Ishikawa (cell line): ENCODE measurements at regions not wholly inside any gene's neighbourhood (a gene's known extent, or its start where the extent isn't known, plus 50 kb on each side); places are given as distances from the start of the nearest gene placed in this dataset.

Experiments
- CEBPB ChIP-seq: IDR thresholded peaks from 2 replicates; pipeline ENCODE4 v1.6.1; 2012
- CREB1 ChIP-seq: IDR thresholded peaks from 2 replicates; pipeline ENCODE4 v1.6.1; 2012; ENCODE audit warnings: low read depth
- EGR1 ChIP-seq: IDR thresholded peaks from 2 replicates; pipeline ENCODE4 v1.6.1; 2012
- EP300 ChIP-seq: IDR thresholded peaks from 2 replicates; pipeline ENCODE4 v1.6.1; 2012; ENCODE audit warnings: borderline replicate concordance
- FOXM1 ChIP-seq: IDR thresholded peaks from 2 replicates; pipeline ENCODE4 v1.6.1; 2012; ENCODE audit warnings: low read depth, borderline replicate concordance
- NFIC ChIP-seq: IDR thresholded peaks from 2 replicates; pipeline ENCODE4 v1.6.1; 2012
- RAD21 ChIP-seq: IDR thresholded peaks from 2 replicates; pipeline ENCODE4 v1.6.1; 2012; ENCODE audit warnings: low read depth
- TAF1 ChIP-seq: IDR thresholded peaks from 2 replicates; pipeline ENCODE4 v1.6.1; 2012; ENCODE audit warnings: low read depth, mild to moderate bottlenecking
- TCF12 ChIP-seq: IDR thresholded peaks from 2 replicates; pipeline ENCODE4 v1.6.1; 2012; ENCODE audit warnings: low read depth
- TEAD4 ChIP-seq: IDR thresholded peaks from 2 replicates; pipeline ENCODE4 v1.6.1; 2012
- YY1 ChIP-seq: IDR thresholded peaks from 2 replicates; pipeline ENCODE4 v1.6.1; 2012; ENCODE audit warnings: low read depth
- ZBTB7A ChIP-seq: IDR thresholded peaks from 2 replicates; pipeline ENCODE4 v1.6.1; 2012; ENCODE audit warnings: low read depth
- TF ChIP-seq, protein P1 (sequence below): IDR thresholded peaks from 2 replicates; pipeline ENCODE4 v1.6.1; 2012; ENCODE audit warnings: low read depth, mild to moderate bottlenecking
- TF ChIP-seq, protein P2 (sequence below): IDR thresholded peaks from 2 replicates; pipeline ENCODE4 v1.6.1; 2012
- TF ChIP-seq, protein P3 (sequence below): IDR thresholded peaks from 2 replicates; pipeline ENCODE4 v1.6.1; 2012

DNA sequence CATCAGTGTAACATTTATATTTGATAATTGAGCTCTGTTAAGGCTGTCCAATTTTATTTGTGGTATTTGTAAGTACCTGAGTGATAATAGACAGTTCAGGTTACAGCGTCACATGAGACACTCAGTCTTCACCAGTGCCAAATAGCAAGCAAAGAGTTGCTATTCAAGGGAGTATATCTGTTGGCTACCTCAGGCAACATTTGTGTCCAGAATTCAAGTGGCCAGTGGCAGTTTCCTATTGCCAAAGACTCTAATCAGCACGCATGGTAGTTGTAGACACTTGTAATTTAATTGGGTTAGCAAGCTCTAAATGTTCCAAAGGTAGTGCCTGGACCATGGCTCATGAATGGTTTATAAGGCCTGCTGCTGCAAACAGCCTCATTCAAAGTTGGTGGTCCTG, 1524.3 kb upstream of the B3GALT2 start:
- no peak for TF ChIP-seq EGR1
- no peak for TF ChIP-seq TEAD4
- no peak for TF ChIP-seq CEBPB
- TF ChIP-seq FOXM1, result no peak
- TF ChIP-seq EP300, result no peak
- TF ChIP-seq CREB1, result no peak
- no peak for TF ChIP-seq NFIC
- TF ChIP-seq ZBTB7A, result no peak
- no peak for TF ChIP-seq TCF12
- TF ChIP-seq YY1, result no peak
- no peak for TF ChIP-seq RAD21
- no peak for TF ChIP-seq TAF1
- TF ChIP-seq, protein P1, sequence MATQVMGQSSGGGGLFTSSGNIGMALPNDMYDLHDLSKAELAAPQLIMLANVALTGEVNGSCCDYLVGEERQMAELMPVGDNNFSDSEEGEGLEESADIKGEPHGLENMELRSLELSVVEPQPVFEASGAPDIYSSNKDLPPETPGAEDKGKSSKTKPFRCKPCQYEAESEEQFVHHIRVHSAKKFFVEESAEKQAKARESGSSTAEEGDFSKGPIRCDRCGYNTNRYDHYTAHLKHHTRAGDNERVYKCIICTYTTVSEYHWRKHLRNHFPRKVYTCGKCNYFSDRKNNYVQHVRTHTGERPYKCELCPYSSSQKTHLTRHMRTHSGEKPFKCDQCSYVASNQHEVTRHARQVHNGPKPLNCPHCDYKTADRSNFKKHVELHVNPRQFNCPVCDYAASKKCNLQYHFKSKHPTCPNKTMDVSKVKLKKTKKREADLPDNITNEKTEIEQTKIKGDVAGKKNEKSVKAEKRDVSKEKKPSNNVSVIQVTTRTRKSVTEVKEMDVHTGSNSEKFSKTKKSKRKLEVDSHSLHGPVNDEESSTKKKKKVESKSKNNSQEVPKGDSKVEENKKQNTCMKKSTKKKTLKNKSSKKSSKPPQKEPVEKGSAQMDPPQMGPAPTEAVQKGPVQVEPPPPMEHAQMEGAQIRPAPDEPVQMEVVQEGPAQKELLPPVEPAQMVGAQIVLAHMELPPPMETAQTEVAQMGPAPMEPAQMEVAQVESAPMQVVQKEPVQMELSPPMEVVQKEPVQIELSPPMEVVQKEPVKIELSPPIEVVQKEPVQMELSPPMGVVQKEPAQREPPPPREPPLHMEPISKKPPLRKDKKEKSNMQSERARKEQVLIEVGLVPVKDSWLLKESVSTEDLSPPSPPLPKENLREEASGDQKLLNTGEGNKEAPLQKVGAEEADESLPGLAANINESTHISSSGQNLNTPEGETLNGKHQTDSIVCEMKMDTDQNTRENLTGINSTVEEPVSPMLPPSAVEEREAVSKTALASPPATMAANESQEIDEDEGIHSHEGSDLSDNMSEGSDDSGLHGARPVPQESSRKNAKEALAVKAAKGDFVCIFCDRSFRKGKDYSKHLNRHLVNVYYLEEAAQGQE, result no peak
- TF ChIP-seq, protein P2, sequence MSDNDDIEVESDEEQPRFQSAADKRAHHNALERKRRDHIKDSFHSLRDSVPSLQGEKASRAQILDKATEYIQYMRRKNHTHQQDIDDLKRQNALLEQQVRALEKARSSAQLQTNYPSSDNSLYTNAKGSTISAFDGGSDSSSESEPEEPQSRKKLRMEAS, result no peak

DNA sequence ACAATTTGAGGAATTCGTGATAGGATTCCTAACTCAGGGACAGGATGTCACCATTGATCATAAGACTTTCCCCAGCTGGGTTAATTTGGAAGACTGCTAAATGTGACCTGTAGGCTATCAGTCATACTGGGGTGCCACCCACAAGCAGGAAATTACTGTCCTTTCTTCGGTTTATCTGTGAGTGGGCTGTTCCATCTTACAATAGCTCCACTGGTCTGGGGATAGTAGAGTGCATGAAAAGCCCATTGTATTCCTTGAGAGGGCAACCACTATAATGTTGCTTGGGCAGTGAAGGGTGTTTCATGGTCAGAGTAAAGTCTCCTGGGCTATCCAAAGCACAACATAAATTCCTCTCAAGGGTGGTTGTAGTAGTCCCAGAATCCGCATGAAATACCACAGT, 1523.0 kb upstream of the B3GALT2 start:
- TF ChIP-seq EGR1, result no peak
- TF ChIP-seq TAF1, result no peak
- no peak for TF ChIP-seq YY1
- TF ChIP-seq, protein P1, result no peak
- no peak for TF ChIP-seq TCF12
- no peak for TF ChIP-seq RAD21
- TF ChIP-seq TEAD4, result no peak
- no peak for TF ChIP-seq ZBTB7A
- TF ChIP-seq FOXM1, result no peak
- TF ChIP-seq, protein P3, sequence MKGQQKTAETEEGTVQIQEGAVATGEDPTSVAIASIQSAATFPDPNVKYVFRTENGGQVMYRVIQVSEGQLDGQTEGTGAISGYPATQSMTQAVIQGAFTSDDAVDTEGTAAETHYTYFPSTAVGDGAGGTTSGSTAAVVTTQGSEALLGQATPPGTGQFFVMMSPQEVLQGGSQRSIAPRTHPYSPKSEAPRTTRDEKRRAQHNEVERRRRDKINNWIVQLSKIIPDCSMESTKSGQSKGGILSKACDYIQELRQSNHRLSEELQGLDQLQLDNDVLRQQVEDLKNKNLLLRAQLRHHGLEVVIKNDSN, result no peak
- no peak for TF ChIP-seq CREB1
- no peak for TF ChIP-seq CEBPB
- no peak for TF ChIP-seq NFIC

DNA sequence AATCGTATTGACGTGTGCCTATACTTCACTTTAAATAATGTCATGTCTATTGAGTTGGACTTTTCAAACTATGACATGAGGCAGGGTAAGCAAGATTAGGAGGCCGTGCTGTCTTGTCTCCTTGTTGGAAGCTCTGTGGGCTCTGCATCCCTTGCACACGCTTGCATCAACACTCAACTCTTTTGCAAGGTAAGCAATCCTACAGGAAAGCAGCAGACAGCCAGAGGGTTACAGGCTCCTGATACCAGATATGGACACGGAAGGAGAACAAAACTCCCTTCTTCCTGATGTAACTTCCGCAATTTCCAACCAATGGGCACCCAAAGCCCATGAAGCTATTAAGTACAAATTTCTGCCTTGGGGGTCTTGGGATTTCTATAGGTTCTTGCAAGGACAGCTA, 1520.7 kb upstream of the B3GALT2 start:
- TF ChIP-seq YY1 (no peak), EGR1 (no peak), CREB1 (no peak), EP300 (no peak), TCF12 (no peak), TEAD4 (no peak), FOXM1 (no peak), TAF1 (no peak), CEBPB (no peak), ZBTB7A (no peak), RAD21 (no peak), NFIC (no peak)
- TF ChIP-seq, protein P2, result no peak
- TF ChIP-seq, protein P3, result no peak
- TF ChIP-seq, protein P1, result no peak

DNA sequence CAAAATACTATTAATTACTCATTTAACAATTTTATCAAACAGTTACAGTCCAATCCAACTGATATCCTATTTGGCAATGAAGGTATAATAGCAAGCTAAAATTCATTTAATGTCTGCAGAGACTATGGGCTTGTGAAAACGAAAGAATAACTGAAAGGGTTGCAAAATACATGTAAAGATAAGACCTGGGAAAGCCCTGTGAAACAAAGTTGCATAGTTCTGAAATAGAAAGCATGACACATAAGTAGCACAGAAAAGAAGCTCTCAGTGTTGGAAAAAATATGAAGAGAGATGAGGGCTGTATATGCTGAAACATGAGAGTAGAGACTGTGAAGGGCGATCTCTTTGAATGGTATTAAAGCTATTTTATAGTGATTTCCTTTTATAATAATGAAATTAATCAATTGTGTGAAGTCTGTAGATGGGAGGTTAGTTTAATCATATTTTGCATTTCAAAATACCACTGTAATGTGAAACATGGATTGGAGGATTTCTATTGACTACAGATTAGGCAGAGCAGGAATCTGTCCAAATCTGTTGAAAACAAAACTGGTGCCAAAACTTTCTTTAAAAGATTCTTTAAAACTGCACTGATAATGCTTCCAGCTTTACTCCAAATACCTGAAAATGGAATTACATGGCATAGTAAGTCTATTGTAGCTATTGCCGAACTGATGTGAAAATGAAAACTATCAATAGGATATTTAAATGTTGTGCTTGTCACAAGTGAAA, 1518.9 kb upstream of the B3GALT2 start:
- TF ChIP-seq CEBPB, result no peak
- no peak for TF ChIP-seq CREB1
- TF ChIP-seq ZBTB7A, result no peak
- no peak for TF ChIP-seq FOXM1
- no peak for TF ChIP-seq EGR1
- no peak for TF ChIP-seq TCF12
- TF ChIP-seq, protein P1, result no peak
- no peak for TF ChIP-seq TEAD4
- TF ChIP-seq RAD21, result no peak
- no peak for TF ChIP-seq YY1
- TF ChIP-seq, protein P2, result no peak
- TF ChIP-seq, protein P3, result no peak
- TF ChIP-seq TAF1, result no peak
- TF ChIP-seq EP300, result no peak
- TF ChIP-seq NFIC, result no peak
